AG10803 (cell line): ENCODE measurements at regions not wholly inside any gene's neighbourhood (a gene's known extent, or its start where the extent isn't known, plus 50 kb on each side); places are given as distances from the start of the nearest gene placed in this dataset.

ENCODE experiments used
- DNase-seq: peaks from one replicate; pipeline ENCODE4 v3.0.0; 2010; ENCODE audit warnings: low read depth
- H3K4me3 ChIP-seq: 2 replicates; pipeline ENCODE4 v1.5.1; 2011; ENCODE audit warnings: mild to moderate bottlenecking, low read length, control low read depth
- CTCF ChIP-seq: conservative IDR thresholded peaks from 2 replicates; pipeline ENCODE4 v1.5.1; 2011; ENCODE audit warnings: mild to moderate bottlenecking, low read length, control low read depth, inconsistent platforms

- DNase-seq: no peak
- no peak overlapping the region for H3K4me3 ChIP-seq
- TF ChIP-seq CTCF: no peak
Observed at GRCh38 chr1:217117973-217118465, 394.8 kb upstream of the ESRRG start.

- no peak overlapping the region for H3K4me3 ChIP-seq
- no peak for DNase-seq
- no peak for TF ChIP-seq CTCF
Observed at GRCh38 chr1:217115404-217116380, 392.5 kb upstream of the ESRRG start.

- no peak overlapping the region for H3K4me3 ChIP-seq
- TF ChIP-seq CTCF: no peak
- no peak for DNase-seq
Observed at GRCh38 chr1:217109928-217110327, 386.7 kb upstream of the ESRRG start.

GRCh38 chr1:217106231-217106901, 383.1 kb upstream of the ESRRG start:
- no peak for DNase-seq
- H3K4me3 ChIP-seq: no peak overlapping the region
- TF ChIP-seq CTCF: no peak

GRCh38 chr1:217105437-217105836, 382.2 kb upstream of the ESRRG start:
- DNase-seq: no peak
- H3K4me3 ChIP-seq: no peak overlapping the region
- no peak for TF ChIP-seq CTCF

- no peak overlapping the region for H3K4me3 ChIP-seq
- DNase-seq: no peak
- TF ChIP-seq CTCF: no peak
Observed at GRCh38 chr1:217097819-217098218, 374.6 kb upstream of the ESRRG start.
